HUES6 (cell line): ENCODE measurements at regions not wholly inside any gene's neighbourhood (a gene's known extent, or its start where the extent isn't known, plus 50 kb on each side); places are given as distances from the start of the nearest gene placed in this dataset.
A peak's percentile ranks its signal among the peaks of the same experiment; 100 is the strongest.

Experiments used
- H3K27ac ChIP-seq: 2 replicates; pipeline ENCODE4 v1.7.0; 2013; ENCODE audit warnings: low read depth, mild to moderate bottlenecking, low read length, inconsistent platforms
- H3K27me3 ChIP-seq: 2 replicates; pipeline ENCODE4 v1.6.1; 2013; ENCODE audit warnings: low read length; ENCODE audit not compliant: control insufficient read depth, insufficient read depth
- H3K36me3 ChIP-seq: 2 replicates; pipeline ENCODE4 v1.6.1; 2013; ENCODE audit warnings: low read length; ENCODE audit not compliant: control insufficient read depth, insufficient read depth
- H3K4me1 ChIP-seq: 2 replicates; pipeline ENCODE4 v1.6.1; 2013; ENCODE audit warnings: low read length; ENCODE audit not compliant: control insufficient read depth, insufficient read depth
- H3K4me3 ChIP-seq: 2 replicates; pipeline ENCODE4 v1.5.1; 2013; ENCODE audit warnings: low read depth, low read length
- H3K9ac ChIP-seq: one replicate; pipeline ENCODE4 v1.6.1; 2013; ENCODE audit warnings: mild to moderate bottlenecking, low read length
- H3K9me3 ChIP-seq: 2 replicates; pipeline ENCODE4 v1.6.1; 2013; ENCODE audit warnings: low read depth, low read length; ENCODE audit not compliant: control insufficient read depth, insufficient read depth

DNA sequence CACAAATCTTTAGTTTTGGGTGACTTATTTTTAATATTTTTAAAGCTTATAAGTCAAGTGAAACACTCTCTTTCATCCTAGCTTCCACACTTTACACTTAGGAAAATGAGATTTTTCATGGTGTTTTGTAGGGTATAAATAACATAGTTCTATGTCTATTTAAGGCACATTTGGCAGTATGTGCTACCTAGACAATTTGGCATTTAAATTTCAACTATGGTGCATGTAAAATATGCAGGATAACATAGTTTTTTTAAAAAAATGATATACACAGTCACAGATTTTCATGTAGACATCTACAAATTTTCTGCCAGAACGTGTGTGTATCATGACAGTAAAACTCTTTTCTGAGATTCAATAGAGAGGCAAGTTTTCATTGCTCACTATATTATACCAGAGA, 115.1 kb upstream of the MAP3K7 start:
- Histone ChIP-seq H3K9me3 (no peaks in the 10 kb centered on the region), H3K4me1 (peaks cover 32% of the 10 kb centered on the region), H3K9ac (no peak overlapping the region), H3K27me3 (no peaks in the 10 kb centered on the region), H3K36me3 (no peaks in the 10 kb centered on the region), H3K27ac (no peak overlapping the region; the same call in 1 of the 2 replicates), H3K4me3 (no peak overlapping the region)

DNA sequence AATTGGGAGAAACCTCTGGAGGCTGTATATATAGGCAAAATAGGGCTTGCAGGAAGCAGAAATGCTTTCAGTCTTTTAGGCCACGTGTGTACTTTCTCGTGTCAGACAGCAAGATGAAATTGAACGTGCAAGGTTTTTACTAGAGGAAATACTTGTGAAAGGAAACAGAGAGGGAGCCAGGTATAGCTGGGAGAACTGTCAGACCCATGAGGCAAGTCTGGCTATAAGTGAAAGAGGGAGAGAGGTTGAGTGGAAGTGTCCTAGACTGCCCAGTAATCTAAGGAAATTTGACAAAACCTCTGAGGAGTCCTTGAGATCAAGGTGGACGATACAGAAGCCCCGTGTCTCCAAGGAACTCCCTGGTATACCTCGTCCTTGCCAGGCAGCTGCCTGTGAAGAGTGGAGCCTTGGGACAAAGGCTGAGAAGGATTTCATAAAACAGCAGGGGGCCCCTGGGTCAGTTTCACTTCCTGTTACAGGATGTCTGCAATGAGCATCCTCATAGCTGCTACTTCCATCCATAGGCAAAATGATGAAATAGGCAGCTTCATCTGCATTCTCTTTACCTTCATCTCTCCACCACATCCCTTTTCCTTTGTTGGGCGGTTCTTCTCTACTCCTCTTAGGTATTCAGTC, 114.4 kb upstream of the MAP3K7 start:
- Histone ChIP-seq H3K27ac (peak overlapping the region; percentile 56; the same call in 1 of the 2 replicates), H3K9me3 (no peaks in the 10 kb centered on the region), H3K36me3 (no peaks in the 10 kb centered on the region), H3K9ac (peak overlapping the region; percentile 67), H3K4me3 (no peak overlapping the region), H3K27me3 (no peaks in the 10 kb centered on the region), H3K4me1 (peaks cover 32% of the 10 kb centered on the region)

DNA sequence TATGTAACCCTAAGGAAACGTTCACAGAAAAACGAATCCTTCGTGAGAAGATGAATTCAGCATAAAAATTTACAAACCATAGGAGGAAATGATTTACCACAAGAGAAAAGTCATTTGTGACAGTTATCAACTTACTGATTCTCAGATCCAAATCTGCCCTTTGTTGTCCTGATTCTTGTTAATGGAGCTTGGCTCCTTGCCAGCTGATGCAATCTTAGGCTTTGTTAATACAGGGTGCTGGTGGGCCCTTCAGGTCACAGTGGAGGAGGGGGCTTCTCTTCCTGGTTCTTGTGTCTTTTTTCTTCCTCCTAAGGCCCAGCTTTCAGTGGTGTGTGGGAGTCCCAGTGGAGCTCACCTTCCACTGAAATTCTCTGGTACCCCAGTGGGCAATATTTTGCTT, 108.4 kb upstream of the MAP3K7 start:
- H3K27me3 ChIP-seq = no peaks in the 10 kb centered on the region
- H3K27ac ChIP-seq = peak overlapping the region; percentile 20; the same call in 1 of the 2 replicates
- H3K4me1 ChIP-seq = peaks cover 24% of the 10 kb centered on the region
- no peak overlapping the region for H3K9ac ChIP-seq
- no peaks in the 10 kb centered on the region for H3K36me3 ChIP-seq
- no peak overlapping the region for H3K4me3 ChIP-seq
- 0 out of 2 replicates have a peak, but pooled peaks cover 3% of the 10 kb centered on the region for H3K9me3 ChIP-seq

DNA sequence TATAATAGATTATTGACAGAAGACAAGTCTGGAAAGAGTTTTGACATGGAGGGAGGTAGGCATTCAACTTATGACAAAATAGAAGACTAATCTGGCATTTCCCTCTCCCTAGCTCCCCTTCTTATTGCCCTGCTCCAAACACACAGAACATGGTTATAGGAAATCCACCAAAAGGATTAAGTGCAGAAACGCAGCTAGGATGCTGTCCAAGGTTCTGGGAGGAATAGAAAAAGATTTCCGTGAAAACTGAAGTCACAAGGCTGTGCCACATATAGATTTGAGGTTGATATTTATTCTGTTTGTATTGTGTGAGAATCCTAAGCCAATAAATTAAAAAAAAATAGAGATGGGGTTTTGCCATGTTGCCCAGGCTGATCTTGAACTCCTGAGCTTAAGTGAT, 107.9 kb upstream of the MAP3K7 start:
- Histone ChIP-seq H3K4me3 (no peak overlapping the region), H3K4me1 (peaks cover 21% of the 10 kb centered on the region; the same call in 1 of the 2 replicates), H3K9ac (no peak overlapping the region), H3K27ac (peak overlapping the region; percentile 20; the same call in 1 of the 2 replicates), H3K27me3 (no peaks in the 10 kb centered on the region), H3K36me3 (peaks cover 2% of the 10 kb centered on the region; the same call in 1 of the 2 replicates), H3K9me3 (0 out of 2 replicates have a peak, but pooled peaks cover 3% of the 10 kb centered on the region)

DNA sequence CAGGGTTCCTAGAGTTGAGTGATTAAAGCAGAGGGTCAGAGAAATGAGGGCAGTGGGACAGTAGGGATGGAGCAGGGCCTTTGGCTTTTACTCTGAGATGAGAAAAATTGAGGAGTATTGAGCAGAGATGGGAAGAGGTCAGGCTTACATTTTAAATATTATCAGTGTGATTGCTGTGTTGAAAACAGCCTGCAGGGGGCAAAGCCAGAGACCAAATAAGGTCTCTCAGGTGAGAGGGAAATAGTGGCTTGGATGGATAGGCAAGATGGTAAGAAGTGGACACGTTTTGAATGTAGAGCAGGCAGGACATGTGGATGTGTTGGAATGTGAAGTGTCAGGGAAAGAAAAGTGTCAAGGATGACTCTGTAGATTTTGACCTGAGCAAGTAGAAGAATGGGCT, 105.0 kb upstream of the MAP3K7 start:
- no peak overlapping the region for H3K9ac ChIP-seq
- 0 out of 2 replicates have a peak, but pooled peaks cover 3% of the 10 kb centered on the region for H3K9me3 ChIP-seq
- no peaks in the 10 kb centered on the region for H3K27me3 ChIP-seq
- peaks cover 11% of the 10 kb centered on the region for H3K36me3 ChIP-seq
- H3K4me3 ChIP-seq = no peak overlapping the region
- peaks cover 16% of the 10 kb centered on the region; the same call in 1 of the 2 replicates for H3K4me1 ChIP-seq
- H3K27ac ChIP-seq = no peak overlapping the region

DNA sequence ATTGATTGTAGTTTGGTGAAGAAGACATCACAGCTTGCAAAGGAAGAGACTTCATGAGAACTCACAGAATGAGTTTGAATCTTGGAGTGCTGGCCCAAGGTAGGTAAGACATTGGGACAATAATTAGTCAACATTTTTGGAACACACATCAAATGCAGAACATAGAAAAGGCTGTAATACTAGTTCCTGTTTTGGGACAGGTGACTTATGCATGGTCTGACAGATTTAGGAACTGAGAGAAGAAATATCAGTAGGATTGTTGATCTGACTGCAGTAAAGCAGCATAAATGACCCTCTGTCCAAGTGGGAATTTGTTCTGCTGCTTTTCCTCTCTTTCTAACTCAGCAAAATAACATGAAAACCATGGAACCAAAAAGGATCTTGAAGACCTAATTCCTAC, 102.3 kb upstream of the MAP3K7 start:
- Histone ChIP-seq H3K9me3 (no peaks in the 10 kb centered on the region), H3K4me1 (peaks cover 9% of the 10 kb centered on the region), H3K36me3 (peaks cover 11% of the 10 kb centered on the region), H3K4me3 (no peak overlapping the region), H3K27me3 (no peaks in the 10 kb centered on the region), H3K27ac (no peak overlapping the region), H3K9ac (no peak overlapping the region)

DNA sequence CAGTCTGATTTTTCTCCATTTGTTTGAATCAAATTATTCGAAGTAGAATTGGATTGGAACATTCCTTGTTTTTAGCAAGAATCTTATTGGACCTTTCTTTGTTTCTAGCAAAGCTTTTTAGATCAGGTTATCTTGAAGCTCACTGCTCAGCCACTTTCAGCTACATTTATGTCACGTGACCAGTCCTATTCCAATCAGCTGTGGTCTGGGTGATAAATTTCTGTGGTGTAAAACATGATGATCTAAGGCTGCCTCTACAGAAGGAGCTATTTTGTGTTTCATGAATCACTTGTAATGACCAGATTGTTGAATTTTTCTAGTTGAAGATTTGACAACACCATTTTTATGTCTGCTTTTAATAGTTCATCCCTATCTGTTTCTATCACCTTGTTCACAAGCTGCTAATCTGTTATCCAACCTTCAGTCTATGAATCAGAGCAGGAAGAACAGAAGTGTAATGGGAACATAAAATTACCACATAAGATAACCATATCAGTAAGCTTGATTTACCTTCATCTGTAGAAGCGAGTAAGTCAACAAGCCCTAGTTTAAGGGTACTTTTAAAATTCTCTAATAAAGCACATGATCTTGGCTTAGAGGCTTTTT, 101.0 kb upstream of the MAP3K7 start:
- Histone ChIP-seq H3K4me1 (peaks cover 9% of the 10 kb centered on the region), H3K4me3 (no peak overlapping the region), H3K27me3 (no peaks in the 10 kb centered on the region), H3K36me3 (peaks cover 11% of the 10 kb centered on the region), H3K27ac (no peak overlapping the region), H3K9ac (no peak overlapping the region), H3K9me3 (no peaks in the 10 kb centered on the region)

DNA sequence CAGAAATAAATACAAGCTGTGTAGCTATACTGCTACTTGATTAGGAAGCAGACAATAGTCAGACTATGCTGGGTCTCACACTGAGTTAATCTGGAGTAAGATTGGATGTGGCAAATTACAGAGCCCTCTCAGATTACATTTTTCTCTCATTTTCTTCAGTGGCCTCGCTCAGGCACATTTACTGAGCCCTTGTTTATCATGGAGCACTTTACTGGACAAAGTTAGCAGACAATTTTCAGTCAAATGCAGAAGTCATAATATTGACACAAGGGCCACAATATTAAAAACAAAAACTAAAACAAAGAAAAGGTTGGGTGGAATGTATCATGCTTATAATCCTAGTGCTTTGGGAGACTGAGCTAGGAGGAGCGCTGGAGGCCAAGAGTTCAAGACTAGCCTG, 95.0 kb upstream of the MAP3K7 start:
- peaks cover 32% of the 10 kb centered on the region for H3K4me1 ChIP-seq
- H3K9me3 ChIP-seq = no peaks in the 10 kb centered on the region
- no peak overlapping the region for H3K9ac ChIP-seq
- H3K27ac ChIP-seq = no peak overlapping the region
- no peak overlapping the region for H3K4me3 ChIP-seq
- H3K36me3 ChIP-seq = peaks cover 16% of the 10 kb centered on the region
- H3K27me3 ChIP-seq = no peaks in the 10 kb centered on the region

DNA sequence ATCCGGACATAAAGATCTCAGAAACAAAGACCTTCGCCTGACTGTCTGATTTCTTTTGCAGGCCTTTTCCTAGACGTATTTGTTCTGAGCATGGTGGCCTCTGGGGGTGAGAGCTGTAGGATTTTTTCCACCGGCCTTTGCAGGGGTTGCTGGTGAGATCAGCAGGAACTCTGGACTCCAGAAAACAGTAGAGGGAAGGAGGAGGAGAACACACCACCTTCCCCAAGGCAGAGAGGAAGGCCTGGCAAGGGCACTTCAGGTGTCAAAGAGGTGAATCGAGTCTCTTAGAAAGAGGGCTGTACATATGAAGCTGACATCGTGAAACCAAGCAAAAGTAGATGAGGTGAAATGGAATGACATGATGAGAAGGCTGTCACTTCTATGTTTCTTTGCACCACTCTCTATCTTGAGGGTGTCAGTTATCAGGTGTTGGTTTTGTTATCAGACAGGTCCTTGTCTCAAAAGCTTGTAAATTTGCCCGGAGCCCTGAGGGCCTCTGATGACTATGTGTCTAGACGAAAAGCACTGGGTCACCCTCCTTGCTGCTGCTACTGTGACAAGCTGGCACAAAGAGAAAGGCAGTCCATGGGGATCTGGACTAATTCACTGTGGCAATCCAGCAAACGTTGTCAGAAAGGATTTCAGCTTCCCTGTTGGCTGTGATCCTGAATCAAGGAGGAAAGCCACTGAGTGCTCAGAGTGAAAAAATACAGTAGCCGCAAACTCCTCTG, 91.3 kb upstream of the MAP3K7 start:
- peaks cover 16% of the 10 kb centered on the region for H3K36me3 ChIP-seq
- H3K4me3 ChIP-seq = no peak overlapping the region
- H3K9ac ChIP-seq = peak overlapping the region; percentile 40
- H3K9me3 ChIP-seq = no peaks in the 10 kb centered on the region
- H3K27ac ChIP-seq = peak overlapping the region; percentile 55; the same call in 1 of the 2 replicates
- no peaks in the 10 kb centered on the region; the same call in 1 of the 2 replicates for H3K27me3 ChIP-seq
- peaks cover 46% of the 10 kb centered on the region for H3K4me1 ChIP-seq

DNA sequence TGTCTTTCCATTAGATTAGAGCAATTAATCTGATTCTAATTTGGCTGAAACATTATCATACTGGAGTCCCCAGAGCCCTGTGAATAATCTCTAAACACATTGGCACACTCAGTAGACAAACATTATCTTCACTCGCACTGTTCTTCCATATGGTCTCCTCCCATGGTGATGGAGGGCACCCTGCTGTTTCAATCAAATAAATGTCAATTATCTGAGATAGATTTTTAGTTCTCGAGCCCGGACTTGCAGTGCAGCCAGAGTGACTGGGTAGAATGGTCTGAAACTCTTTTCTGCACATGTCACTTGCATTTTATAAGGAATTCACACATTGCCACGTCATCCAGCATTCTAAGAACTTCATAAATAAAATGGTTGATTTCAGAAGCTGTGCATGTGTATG, 90.6 kb upstream of the MAP3K7 start:
- Histone ChIP-seq H3K4me3 (peak overlapping the region; percentile 18; the same call in 1 of the 2 replicates), H3K36me3 (peaks cover 18% of the 10 kb centered on the region), H3K9me3 (no peaks in the 10 kb centered on the region), H3K27ac (peak overlapping the region; percentile 94; the same call in 1 of the 2 replicates), H3K4me1 (peaks cover 42% of the 10 kb centered on the region), H3K9ac (peak overlapping the region; percentile 96), H3K27me3 (no peaks in the 10 kb centered on the region; the same call in 1 of the 2 replicates)
